ENCODE measurements at regions not wholly inside any gene's neighbourhood (a gene's known extent, or its start where the extent isn't known, plus 50 kb on each side); places are given as distances from the start of the nearest gene placed in this dataset.

DNA sequence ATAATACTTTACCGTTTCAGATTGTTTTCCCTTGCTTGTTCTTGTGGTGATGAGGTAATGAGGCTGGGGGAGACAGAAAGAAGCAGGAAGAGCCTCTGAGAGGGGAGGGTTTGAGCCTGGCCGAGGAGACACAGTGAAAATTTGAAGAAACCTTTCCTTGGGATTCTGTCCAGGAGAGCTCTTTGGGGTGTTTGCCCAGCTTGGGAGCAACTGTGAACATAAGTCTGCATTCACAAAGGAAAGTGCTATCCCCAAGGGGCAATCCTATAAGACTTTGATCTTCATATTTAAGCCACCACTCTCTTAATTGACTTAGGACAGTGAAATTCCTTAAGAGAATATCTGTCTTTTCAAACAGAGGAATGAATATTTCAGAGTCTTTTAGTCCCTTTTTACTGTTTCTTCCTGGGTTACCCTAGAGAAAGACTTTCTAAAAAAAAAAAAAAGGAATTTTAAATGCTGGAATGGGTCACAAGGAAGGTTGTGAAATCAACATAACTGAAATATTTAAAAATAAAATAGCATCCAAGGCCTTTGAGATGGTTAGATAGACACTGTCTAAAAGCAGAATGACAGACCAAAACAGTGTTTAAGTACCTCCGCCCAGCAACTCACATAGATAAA is 52.5 kb upstream of the STAM2 start:
- H3K36me3 ChIP-seq = no peaks in the 10 kb centered on the region
- ATAC-seq (no peak), DNase-seq (peak in 2 of 4 donors; percentile 22 to 30)
- intact Hi-C loops (cut with DNase I) = no loop called here
- H3K27ac ChIP-seq = no peak overlapping the region
- H3K4me1 ChIP-seq = peaks cover 5 to 10% of the 10 kb centered on the region in 2 donors
- no peak for TF ChIP-seq CTCF (IDR thresholded peaks at IDR 0.05)
- no peaks in the 10 kb centered on the region for H3K27me3 ChIP-seq
- H3K4me3 ChIP-seq = no peak overlapping the region
- H3K9me3 ChIP-seq = no peaks in the 10 kb centered on the region

GRCh38 chr2:152231446-152231845 is 55.9 kb upstream of the STAM2 start:
- Histone ChIP-seq H3K9me3 (no peaks in the 10 kb centered on the region), H3K4me1 (peaks cover 0 to 5% of the 10 kb centered on the region in 2 donors), H3K27me3 (no peaks in the 10 kb centered on the region), H3K4me3 (no peak overlapping the region), H3K27ac (no peak overlapping the region), H3K36me3 (no peaks in the 10 kb centered on the region)
- intact Hi-C loops (cut with DNase I) = no loop called here
- TF ChIP-seq CTCF (IDR thresholded peaks at IDR 0.05) = no peak
- no peak for DNase-seq
- ATAC-seq = no peak

- Histone ChIP-seq H3K4me3 (no peak overlapping the region), H3K36me3 (no peaks in the 10 kb centered on the region), H3K9me3 (no peaks in the 10 kb centered on the region), H3K27me3 (no peaks in the 10 kb centered on the region), H3K27ac (no peak overlapping the region), H3K4me1 (no peaks in the 10 kb centered on the region)
- no peak for DNase-seq
- intact Hi-C loops (cut with DNase I) = no loop called here
- no peak for TF ChIP-seq CTCF (IDR thresholded peaks at IDR 0.05)
- ATAC-seq = no peak
Measured at GRCh38 chr2:152234277-152234676, 58.7 kb upstream of the STAM2 start.

GRCh38 chr2:152236191-152236925 is 60.8 kb upstream of the STAM2 start:
- no peak for ATAC-seq
- TF ChIP-seq CTCF (IDR thresholded peaks at IDR 0.05) = no peak
- Histone ChIP-seq H3K36me3 (no peaks in the 10 kb centered on the region), H3K4me1 (no peaks in the 10 kb centered on the region), H3K9me3 (peaks cover 0 to 6% of the 10 kb centered on the region in 2 donors), H3K4me3 (no peak overlapping the region), H3K27me3 (no peaks in the 10 kb centered on the region), H3K27ac (no peak overlapping the region)
- DNase-seq = no peak
- intact Hi-C loops (cut with DNase I) = no loop called here

- no peaks in the 10 kb centered on the region for H3K4me1 ChIP-seq
- no peaks in the 10 kb centered on the region for H3K36me3 ChIP-seq
- no peak overlapping the region for H3K4me3 ChIP-seq
- TF ChIP-seq CTCF (IDR thresholded peaks at IDR 0.05) = no peak
- DNase-seq = no peak
- no peak overlapping the region for H3K27ac ChIP-seq
- intact Hi-C loops (cut with DNase I) = no loop called here
- no peak for ATAC-seq
- peaks cover 0 to 6% of the 10 kb centered on the region in 2 donors for H3K9me3 ChIP-seq
- no peaks in the 10 kb centered on the region for H3K27me3 ChIP-seq
Measured at GRCh38 chr2:152238016-152238415, 62.5 kb upstream of the STAM2 start.
